Heart left ventricle (tissue), 13 donors: ENCODE measurements at regions not wholly inside any gene's neighbourhood (a gene's known extent, or its start where the extent isn't known, plus 50 kb on each side); places are given as distances from the start of the nearest gene placed in this dataset.

Experiments used
- CTCF ChIP-seq, 12 donors: fragments of 200-600 bp; sonication (generic) in 4 of 12; IDR thresholded peaks; one replicate each; pipeline versions ENCODE4 v1.5.0 to v1.8.0; 2018 to 2022; ENCODE audit warnings: antibody characterized with exemption in 12 of 12, mild to moderate bottlenecking in 5 of 12
- POLR2A ChIP-seq, 2 donors: fragments of 450-650 bp; IDR thresholded peaks; one replicate each; pipeline ENCODE4 v1.6.1; 2017; ENCODE audit warnings: antibody characterized with exemption in 2 of 2, mild to moderate bottlenecking in 2 of 2, moderate library complexity in 2 of 2
- donor health status: ischemic (EF 13 %, LVEDD 7.1; RV severe dilation, severe dysfunction).
- donor health status: DM: no; HTN: yes; CAD: no.
- donor health status: DM: no; HTN: no; CAD: no.
- donor health status: ischemic (EF 25% LVEDD 6.9; RV normal size, moderate dysfunction).
- donor health status: ischemic (EF 25% LVEDD 5.7; RV mildly dilated, moderate dysfunction).
- donor health status: ischemic (EF 35%, LVEDD 5.7; RV mildly dilated, moderate dysfunction).
- donor health status: nonischemic (EF 11% LVEDD 7.7; RV severe dilation, severe dysfunction).
- donor health status: DM: yes; HTN: yes; CAD: no.
- donor health status: PGD.
- donor health status: ischemic (EF 29% LVEDD 5.4; RV normal size, mild dysfunction).
- donor health status: nonischemic (EF 23%, LVEDD 6.1; RV moderate dilation, normal function).

- no peak for TF ChIP-seq CTCF (IDR thresholded peaks at IDR 0.05)
- no peak for TF ChIP-seq POLR2A (IDR thresholded peaks at IDR 0.05)
Measured at GRCh38 chr12:41919048-41919447, 225.6 kb downstream of the GXYLT1 start.
